Omental fat pad (tissue), 3 donors: ENCODE measurements at regions not wholly inside any gene's neighbourhood (a gene's known extent, or its start where the extent isn't known, plus 50 kb on each side); places are given as distances from the start of the nearest gene placed in this dataset.

Source experiments
- ATAC-seq: fragments of 150-250 bp; one replicate; pipeline ENCODE4 v1.9.1; 2016; ENCODE audit warnings: mild to moderate bottlenecking, moderate library complexity; ENCODE audit not compliant: low FRiP score
- DNase-seq: peaks from one replicate; pipeline ENCODE4 v3.0.0-alpha.2; 2019; ENCODE audit warnings: low spot score
- TF ChIP-seq, protein P1 (sequence below), 3 donors: fragments of 450-650 bp; IDR thresholded peaks; one replicate each; pipeline ENCODE4 v1.5.1; 2016 to 2017; ENCODE audit warnings: antibody characterized with exemption in 3 of 3, mild to moderate bottlenecking in 3 of 3, moderate library complexity in 2 of 3

GRCh38 chr3:87581240-87581639 is 304.9 kb upstream of the POU1F1 start:
- TF ChIP-seq, protein P1, sequence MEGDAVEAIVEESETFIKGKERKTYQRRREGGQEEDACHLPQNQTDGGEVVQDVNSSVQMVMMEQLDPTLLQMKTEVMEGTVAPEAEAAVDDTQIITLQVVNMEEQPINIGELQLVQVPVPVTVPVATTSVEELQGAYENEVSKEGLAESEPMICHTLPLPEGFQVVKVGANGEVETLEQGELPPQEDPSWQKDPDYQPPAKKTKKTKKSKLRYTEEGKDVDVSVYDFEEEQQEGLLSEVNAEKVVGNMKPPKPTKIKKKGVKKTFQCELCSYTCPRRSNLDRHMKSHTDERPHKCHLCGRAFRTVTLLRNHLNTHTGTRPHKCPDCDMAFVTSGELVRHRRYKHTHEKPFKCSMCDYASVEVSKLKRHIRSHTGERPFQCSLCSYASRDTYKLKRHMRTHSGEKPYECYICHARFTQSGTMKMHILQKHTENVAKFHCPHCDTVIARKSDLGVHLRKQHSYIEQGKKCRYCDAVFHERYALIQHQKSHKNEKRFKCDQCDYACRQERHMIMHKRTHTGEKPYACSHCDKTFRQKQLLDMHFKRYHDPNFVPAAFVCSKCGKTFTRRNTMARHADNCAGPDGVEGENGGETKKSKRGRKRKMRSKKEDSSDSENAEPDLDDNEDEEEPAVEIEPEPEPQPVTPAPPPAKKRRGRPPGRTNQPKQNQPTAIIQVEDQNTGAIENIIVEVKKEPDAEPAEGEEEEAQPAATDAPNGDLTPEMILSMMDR (IDR thresholded peaks at IDR 0.05), result no peak

DNA sequence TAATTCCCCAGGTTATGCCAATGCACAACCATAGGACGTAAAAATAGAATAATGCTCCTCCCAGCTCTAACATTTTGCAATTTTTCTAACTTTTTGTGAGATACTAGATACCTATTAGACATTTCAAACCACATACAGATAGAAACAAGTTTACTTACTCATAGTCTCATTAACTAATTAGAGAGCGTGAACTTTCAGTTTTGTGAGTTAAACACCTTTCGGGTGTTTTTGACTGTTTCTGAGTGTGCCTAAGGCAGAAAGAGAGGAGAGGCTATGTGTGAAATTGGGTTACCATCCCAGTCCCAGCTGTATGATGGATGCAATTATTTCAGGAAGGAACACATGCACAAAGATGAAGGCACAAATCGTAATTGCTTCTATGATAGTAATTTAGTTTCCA is 300.4 kb upstream of the POU1F1 start:
- DNase-seq (no peak), ATAC-seq (no peak)
- TF ChIP-seq, protein P1 (IDR thresholded peaks at IDR 0.05), result no peak

More at GRCh38 chr3:87581240-87581639, 304.9 kb upstream of the POU1F1 start:
- DNase-seq (no peak), ATAC-seq (no peak)

- ATAC-seq (no peak), DNase-seq (no peak)
These were observed 299.2 kb upstream of the POU1F1 start for GRCh38 chr3:87575550-87575949.

DNA sequence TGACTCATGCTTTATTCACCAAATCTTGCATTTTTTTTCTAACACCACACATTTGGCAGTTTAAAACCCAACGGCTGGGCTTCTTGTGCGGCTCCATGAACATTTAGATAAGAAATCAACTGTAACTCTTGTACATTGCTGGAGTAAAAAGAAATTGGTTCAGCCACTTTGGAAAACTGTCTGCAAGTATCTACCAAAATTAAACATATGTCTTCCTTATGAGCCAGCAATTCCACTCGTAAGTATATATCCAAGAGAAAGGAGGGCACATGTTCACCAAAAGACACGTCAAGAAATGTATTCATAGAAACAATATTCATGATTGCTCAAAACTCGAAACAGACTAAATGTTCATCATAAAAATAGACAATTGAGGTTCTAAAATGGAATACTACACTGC is 291.9 kb upstream of the POU1F1 start:
- TF ChIP-seq, protein P1 (IDR thresholded peaks at IDR 0.05), result no peak
- DNase-seq (no peak), ATAC-seq (no peak)

More at GRCh38 chr3:87575550-87575949, 299.2 kb upstream of the POU1F1 start:
- TF ChIP-seq, protein P1 (IDR thresholded peaks at IDR 0.05), result no peak

DNA sequence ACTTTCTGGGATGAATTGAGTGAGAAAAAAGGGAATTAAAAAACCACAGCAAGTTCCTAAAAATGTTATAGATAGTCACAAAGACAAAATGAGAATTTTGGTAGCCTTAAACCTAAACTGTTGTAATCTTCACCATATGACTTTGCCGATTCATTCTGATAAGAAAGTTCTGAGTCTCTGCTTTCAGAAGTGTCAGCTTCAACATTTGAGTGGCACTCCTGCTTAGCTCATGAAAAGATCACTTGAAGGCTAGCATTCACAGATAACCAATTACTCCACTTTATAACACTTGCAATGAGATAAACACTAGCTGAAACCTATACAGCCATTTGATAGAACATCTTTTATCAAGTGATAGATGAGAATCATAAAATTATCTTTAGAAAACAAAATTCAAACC is 288.1 kb upstream of the POU1F1 start:
- ATAC-seq (no peak), DNase-seq (no peak)
- TF ChIP-seq, protein P1 (IDR thresholded peaks at IDR 0.05), result no peak

GRCh38 chr3:87563712-87564111 is 287.3 kb upstream of the POU1F1 start:
- no peak for ATAC-seq
- no peak for DNase-seq
- TF ChIP-seq, protein P1 (IDR thresholded peaks at IDR 0.05), result no peak

DNA sequence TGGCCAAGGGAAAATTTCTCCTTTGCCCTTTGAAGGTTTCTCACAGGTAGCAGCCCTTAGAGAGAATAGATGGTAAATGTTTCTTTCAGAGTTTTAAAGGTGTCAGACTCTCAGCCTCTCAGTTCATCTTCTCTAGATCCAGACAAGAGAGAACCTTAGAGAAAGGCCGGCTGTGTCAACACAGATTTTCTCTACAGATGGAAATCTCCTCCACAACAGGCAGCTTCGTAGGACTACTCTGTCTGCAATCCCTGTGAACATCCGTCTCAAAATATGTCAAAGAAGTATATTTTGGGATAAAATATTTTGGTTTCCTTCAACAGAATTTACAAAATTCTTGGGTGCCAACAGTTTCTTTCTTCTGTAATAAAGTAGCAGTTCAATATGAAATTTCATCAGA is 282.1 kb upstream of the POU1F1 start:
- DNase-seq, result no peak
- ATAC-seq, result no peak
- TF ChIP-seq, protein P1 (IDR thresholded peaks at IDR 0.05), result no peak
